ENCODE measurements at regions not wholly inside any gene's neighbourhood (a gene's known extent, or its start where the extent isn't known, plus 50 kb on each side); places are given as distances from the start of the nearest gene placed in this dataset.

DNA sequence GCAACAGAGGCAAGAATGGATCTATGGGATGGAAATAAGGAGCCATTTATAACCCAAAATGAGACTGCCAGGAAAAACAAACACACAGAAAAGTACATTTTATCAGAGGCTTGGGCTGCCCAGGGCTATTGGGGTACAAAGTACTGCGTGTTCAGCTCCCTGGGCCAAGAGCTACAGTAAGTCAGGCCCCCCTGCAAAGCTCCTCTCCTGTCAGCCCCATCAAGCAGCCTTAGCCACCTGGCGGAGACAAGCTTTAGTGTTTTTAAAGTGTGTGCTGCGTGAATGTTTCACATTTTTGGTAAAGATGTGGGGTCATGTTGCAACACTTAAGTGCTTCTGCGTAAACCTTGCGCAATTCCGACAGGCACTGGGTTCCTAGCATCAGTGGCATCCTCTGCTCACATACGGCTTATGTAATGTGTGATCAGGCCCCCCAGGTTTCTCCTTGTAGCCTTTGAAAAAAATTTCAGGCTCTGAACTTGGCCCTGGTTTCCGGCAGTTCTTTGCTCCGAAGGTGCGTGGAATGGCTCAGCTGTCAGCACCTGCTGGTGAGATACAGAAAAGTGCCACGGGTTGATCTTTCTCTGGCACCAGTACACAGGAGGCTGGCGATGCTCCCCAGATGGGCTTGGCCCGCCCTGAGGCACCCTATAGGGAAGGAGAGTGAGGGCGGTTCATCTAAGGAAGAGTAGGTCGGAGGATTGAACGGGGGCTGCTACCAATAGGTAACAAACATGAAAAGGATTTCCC lies 198.7 kb upstream of the EEA1 start:
- Histone ChIP-seq H3K36me3 (no peaks in the 10 kb centered on the region), H3K9me3 (no peaks in the 10 kb centered on the region), H3K27me3 (no peaks in the 10 kb centered on the region), H3K27ac (peak overlapping the region in 1 of 4 donors; percentile 74), H3K4me3 (no peak overlapping the region), H3K4me1 (peaks cover 0 to 6% (median 0%) of the 10 kb centered on the region in 4 donors)
- TF ChIP-seq, protein P1, sequence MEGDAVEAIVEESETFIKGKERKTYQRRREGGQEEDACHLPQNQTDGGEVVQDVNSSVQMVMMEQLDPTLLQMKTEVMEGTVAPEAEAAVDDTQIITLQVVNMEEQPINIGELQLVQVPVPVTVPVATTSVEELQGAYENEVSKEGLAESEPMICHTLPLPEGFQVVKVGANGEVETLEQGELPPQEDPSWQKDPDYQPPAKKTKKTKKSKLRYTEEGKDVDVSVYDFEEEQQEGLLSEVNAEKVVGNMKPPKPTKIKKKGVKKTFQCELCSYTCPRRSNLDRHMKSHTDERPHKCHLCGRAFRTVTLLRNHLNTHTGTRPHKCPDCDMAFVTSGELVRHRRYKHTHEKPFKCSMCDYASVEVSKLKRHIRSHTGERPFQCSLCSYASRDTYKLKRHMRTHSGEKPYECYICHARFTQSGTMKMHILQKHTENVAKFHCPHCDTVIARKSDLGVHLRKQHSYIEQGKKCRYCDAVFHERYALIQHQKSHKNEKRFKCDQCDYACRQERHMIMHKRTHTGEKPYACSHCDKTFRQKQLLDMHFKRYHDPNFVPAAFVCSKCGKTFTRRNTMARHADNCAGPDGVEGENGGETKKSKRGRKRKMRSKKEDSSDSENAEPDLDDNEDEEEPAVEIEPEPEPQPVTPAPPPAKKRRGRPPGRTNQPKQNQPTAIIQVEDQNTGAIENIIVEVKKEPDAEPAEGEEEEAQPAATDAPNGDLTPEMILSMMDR (IDR thresholded peaks at IDR 0.05), result peak in 1 of 5 experiments; percentile 41
- TF ChIP-seq POLR2A (IDR thresholded peaks at IDR 0.05) (no peak), EP300 (IDR thresholded peaks at IDR 0.05) (peak in 1 of 2 donors; percentile 87)
- DNase-seq (ENCODE audit: low spot score in 2 of 2), result peak in 1 of 2 donors; percentile 74
- 75% methylated on average over 16 of the region's 16 CpGs for WGBS, 2 donors

DNA sequence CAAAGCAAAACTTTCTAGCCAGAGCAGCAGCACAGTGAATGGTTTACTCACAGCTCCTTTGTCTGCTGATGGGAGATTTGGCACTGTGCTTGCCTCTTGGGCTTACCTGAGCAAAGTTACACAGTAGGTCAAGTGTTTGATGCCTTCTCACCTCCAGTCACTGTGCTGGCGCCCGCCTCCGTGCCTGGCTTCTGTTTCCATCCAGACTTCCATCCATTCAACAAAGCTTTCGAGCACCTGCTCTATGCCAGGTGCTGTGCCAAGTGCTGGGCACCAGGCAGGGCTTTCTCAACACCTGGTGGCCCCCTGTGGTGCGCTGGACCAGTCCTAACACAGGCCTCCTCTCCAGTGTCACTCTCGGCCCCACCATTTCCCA lies 199.2 kb upstream of the EEA1 start:
- Histone ChIP-seq H3K9me3 (no peaks in the 10 kb centered on the region), H3K27me3 (no peaks in the 10 kb centered on the region), H3K4me1 (peaks cover 0 to 6% (median 0%) of the 10 kb centered on the region in 4 donors), H3K4me3 (no peak overlapping the region), H3K27ac (peak overlapping the region in 1 of 4 donors; percentile 74), H3K36me3 (no peaks in the 10 kb centered on the region)
- TF ChIP-seq, protein P1 (IDR thresholded peaks at IDR 0.05), result no peak
- no peak for TF ChIP-seq POLR2A (IDR thresholded peaks at IDR 0.05)
- no peak for TF ChIP-seq EP300 (IDR thresholded peaks at IDR 0.05)
- no peak for DNase-seq (ENCODE audit: low spot score in 2 of 2)
- WGBS, 2 donors, result 93 to 99% methylated on average over 6 of the region's 6 CpGs

DNA sequence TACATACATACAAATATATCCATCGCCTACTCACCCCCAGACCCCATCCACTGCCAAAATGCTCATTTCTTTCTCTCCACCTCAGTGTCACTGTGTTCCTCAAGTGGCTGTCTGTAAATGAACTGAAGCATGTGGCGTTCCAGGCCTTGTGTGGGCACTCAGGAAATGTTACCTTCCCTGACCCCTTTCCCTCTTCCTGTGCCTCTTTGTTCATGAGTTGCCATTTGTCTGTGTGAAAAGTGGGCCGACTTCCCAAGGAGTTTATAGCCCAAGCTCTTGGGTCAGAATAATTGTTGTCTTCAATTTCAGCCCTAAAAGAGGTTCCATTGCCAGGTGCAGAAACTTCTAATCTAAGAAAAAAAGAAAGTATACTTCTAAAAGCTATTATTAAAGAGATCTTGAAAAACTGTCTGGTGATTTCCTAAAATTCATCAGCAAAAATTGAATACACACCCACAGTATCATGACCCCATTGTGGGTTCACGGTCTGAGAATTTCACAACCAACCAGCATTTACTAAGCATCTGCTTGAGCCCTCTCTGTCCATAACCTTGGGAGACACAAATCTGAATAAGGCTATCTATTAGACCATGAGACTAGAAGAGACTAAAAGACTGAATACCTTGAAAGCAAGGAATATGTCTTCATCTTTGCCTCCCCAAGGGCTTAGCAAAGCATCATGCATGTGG lies 201.4 kb upstream of the EEA1 start:
- TF ChIP-seq, protein P1 (IDR thresholded peaks at IDR 0.05), result no peak
- WGBS, 2 donors, result 67 to 70% methylated on average over 4 of the region's 4 CpGs
- Histone ChIP-seq H3K9me3 (no peaks in the 10 kb centered on the region), H3K4me1 (peaks cover 0 to 13% (median 0%) of the 10 kb centered on the region in 4 donors), H3K27ac (no peak overlapping the region), H3K4me3 (no peak overlapping the region), H3K27me3 (no peaks in the 10 kb centered on the region), H3K36me3 (no peaks in the 10 kb centered on the region)
- DNase-seq (ENCODE audit: low spot score in 2 of 2), result no peak

DNA sequence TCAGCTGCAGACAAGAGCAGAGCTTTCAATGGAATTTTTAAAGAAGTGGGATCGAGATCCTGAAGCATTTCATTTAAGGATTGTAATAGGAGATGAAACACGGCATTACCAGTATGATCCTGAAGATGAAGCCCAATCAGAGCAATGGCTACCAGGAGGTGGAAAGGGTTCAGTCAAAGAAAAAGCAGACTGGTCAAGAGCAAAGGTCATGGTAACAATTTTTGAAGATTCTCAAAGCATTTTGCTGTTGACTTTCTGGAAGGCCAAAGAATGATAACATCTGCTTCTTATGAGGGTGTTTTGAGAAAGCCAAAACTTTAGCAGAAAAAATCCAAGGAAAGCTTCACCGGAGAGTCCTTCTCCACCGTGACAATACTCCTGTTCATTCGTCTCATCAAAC lies 204.3 kb upstream of the EEA1 start:
- H3K27ac ChIP-seq, result no peak overlapping the region
- WGBS, 2 donors, result 90 to 91% methylated on average over 5 of the region's 5 CpGs

More for the DNA sequence above, 204.3 kb upstream of the EEA1 start:
- H3K27me3 ChIP-seq, result no peaks in the 10 kb centered on the region
- H3K9me3 ChIP-seq, result no peaks in the 10 kb centered on the region
- peaks cover 0 to 16% (median 0%) of the 10 kb centered on the region in 4 donors for H3K4me1 ChIP-seq
- no peak for TF ChIP-seq EP300 (IDR thresholded peaks at IDR 0.05)
- TF ChIP-seq, protein P1 (IDR thresholded peaks at IDR 0.05), result no peak
- no peak for TF ChIP-seq POLR2A (IDR thresholded peaks at IDR 0.05)
- H3K36me3 ChIP-seq, result no peaks in the 10 kb centered on the region
- DNase-seq (ENCODE audit: low spot score in 2 of 2), result no peak
- no peak overlapping the region for H3K4me3 ChIP-seq

Data from tibial nerve (tissue), 4 donors.